Epithelial cell of proximal tubule (primary cell): ENCODE measurements at regions not wholly inside any gene's neighbourhood (a gene's known extent, or its start where the extent isn't known, plus 50 kb on each side); places are given as distances from the start of the nearest gene placed in this dataset.

Source experiments
- DNase-seq: peaks from one replicate; pipeline ENCODE4 v3.0.0-alpha.2; 2011; ENCODE audit warnings: low read depth
- H3K4me3 ChIP-seq: 2 replicates; pipeline ENCODE4 v1.5.1; 2011; ENCODE audit warnings: low read depth, mild to moderate bottlenecking, low read length
- TF ChIP-seq, protein P1 (sequence below): conservative IDR thresholded peaks from 2 replicates; pipeline ENCODE4 v1.5.1; 2012; ENCODE audit warnings: low read depth, mild to moderate bottlenecking, low read length

DNA sequence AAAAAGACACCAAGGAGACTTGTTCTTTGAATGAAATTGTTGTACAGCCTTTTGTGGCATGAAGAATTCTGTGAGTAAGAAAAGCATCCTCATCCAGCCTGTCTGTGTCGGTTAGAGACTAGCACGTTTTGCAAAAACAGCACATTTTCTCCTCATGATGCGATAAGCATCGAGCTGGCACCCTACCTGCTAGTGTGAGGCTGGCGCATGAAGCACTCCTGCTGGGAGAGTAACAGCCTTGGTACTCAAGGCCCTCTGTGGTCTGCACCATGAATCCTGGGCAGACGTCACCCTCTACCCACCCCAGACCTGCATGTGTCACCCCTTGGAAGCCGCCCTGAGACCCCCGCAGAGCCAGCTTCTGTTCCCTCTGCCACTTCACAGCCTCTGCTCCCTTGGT, 92.6 kb upstream of the TMEM132E start:
- H3K4me3 ChIP-seq: no peak overlapping the region
- DNase-seq: no peak
- TF ChIP-seq, protein P1, sequence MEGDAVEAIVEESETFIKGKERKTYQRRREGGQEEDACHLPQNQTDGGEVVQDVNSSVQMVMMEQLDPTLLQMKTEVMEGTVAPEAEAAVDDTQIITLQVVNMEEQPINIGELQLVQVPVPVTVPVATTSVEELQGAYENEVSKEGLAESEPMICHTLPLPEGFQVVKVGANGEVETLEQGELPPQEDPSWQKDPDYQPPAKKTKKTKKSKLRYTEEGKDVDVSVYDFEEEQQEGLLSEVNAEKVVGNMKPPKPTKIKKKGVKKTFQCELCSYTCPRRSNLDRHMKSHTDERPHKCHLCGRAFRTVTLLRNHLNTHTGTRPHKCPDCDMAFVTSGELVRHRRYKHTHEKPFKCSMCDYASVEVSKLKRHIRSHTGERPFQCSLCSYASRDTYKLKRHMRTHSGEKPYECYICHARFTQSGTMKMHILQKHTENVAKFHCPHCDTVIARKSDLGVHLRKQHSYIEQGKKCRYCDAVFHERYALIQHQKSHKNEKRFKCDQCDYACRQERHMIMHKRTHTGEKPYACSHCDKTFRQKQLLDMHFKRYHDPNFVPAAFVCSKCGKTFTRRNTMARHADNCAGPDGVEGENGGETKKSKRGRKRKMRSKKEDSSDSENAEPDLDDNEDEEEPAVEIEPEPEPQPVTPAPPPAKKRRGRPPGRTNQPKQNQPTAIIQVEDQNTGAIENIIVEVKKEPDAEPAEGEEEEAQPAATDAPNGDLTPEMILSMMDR: no peak

DNA sequence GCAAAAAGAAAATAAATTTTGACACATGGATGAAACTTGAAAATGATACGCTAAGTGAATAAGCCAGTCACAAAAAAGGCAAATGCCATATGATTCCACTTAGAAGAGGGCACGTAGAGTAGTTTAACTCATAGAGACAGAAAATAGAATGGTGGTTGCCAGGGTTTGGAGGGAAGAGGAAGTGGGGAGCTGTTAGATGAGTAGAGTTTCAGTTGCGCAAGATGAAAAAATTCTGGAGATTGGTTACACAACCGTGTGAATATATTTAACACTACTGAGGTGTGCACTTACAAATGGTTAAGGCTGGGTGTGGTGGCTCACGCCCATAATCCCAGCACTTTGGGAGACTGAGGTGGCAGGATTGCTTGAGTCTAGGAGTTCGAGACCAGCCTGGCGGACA, 93.4 kb upstream of the TMEM132E start:
- TF ChIP-seq, protein P1: no peak
- no peak for DNase-seq

DNA sequence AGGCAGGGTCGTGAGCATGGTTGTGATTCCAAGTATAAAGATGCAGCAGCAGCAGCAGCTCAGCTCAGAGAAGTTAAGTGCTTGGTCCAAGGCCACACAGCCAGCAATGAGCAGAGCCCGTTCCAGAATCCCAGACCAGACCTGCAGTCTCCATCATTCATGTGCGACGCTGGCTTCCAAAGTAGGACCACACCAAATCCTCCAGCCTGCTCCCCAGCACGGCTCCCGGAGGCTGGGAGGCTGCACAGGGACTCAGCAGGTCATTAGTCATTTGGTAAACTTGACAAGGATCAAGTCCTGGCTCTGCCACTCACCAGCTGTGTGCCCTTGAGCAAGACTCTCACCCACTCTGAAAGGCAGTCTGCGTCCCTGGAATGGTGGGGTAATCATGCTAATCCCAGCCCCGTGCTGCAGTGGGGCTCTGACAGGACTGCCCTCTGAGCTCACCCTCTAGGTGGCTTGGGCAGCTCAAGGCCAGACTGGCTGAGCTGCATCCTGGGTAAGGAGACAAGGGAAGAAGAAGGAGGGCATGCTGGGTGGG, 95.1 kb upstream of the TMEM132E start:
- H3K4me3 ChIP-seq: no peak overlapping the region
- TF ChIP-seq, protein P1: no peak
- no peak for DNase-seq

More for the DNA sequence above, 93.4 kb upstream of the TMEM132E start:
- H3K4me3 ChIP-seq: no peak overlapping the region

DNA sequence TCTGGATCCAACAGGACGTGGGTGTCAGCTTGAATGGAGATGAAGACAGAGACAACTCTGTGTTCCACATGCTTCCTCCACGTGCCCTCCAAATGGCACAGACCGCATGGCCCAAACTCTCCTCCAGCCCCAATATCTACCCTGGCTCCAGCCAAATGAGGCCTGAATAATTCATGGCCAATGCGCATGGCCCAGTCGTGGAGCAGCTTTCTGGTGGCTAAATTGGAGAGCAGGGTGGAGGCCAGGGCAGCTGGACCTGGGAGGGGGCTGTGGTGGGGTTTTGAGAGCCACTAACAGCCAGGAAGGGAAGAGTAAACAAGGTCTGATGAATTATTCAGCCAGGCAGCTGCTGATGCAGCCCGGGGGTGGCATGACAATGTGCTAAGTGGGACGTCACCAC, 96.7 kb upstream of the TMEM132E start:
- TF ChIP-seq, protein P1: no peak
- no peak for DNase-seq
- H3K4me3 ChIP-seq: no peak overlapping the region

DNA sequence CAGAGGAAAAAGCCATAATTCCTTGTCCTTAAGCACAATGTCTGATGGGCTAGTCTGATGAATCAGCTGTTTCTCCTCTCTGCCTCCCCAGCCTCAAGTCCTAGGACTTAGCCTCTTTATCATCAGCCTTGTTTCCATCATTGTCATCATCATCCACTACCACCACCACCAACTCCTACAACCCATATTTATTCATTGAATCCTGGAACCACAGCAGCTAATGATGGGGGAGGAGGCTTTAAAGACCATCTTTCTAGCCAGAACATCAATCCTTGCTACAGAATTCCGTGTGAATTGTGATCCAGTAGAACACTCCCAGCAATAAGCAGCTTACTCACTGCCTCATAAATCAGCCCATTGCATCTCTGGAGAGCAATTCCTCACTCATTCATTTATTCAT, 97.6 kb upstream of the TMEM132E start:
- no peak overlapping the region for H3K4me3 ChIP-seq
- TF ChIP-seq, protein P1: no peak
- no peak for DNase-seq

DNA sequence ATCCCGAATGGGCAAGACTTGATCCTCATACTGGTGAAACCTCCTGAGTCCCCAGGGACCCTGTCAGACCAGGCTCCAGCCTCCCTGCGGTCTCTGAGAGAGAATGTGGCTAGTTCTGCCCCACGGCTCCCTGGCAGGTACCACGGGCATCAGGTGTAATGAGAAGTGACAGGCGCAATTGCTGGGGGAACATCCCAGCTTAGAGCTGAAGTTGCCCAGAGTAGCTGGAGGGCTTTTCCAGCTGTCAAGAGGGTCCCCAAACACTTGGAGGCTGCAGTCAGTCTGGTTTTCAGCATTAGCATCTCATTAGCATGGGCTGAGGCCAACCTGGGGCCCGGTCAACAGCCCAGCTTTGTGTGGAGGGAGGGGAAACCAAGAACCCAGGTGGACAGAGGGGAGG, 100.0 kb upstream of the TMEM132E start:
- TF ChIP-seq, protein P1: no peak
- H3K4me3 ChIP-seq: no peak overlapping the region
- DNase-seq: no peak

DNA sequence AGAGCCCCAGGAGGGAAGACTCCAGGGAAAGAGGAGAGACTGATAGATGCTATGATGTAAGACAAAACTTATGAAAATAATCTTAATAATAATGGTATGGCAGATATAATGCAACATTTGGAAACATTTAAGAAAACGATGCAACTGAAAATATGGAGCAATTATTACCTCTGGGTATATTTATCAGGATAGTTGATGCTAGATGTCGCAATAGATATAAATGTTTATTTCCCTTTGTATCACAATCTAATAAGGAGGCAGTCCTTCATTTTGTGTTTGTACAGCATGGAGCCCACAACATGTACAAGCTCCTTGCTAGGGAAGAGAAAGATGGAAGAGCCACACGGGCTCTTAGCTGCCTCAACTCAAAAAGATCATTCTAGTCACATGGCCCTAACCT, 101.1 kb upstream of the TMEM132E start:
- no peak overlapping the region for H3K4me3 ChIP-seq
- no peak for DNase-seq
- TF ChIP-seq, protein P1: no peak
